ENCODE measurements at regions not wholly inside any gene's neighbourhood (a gene's known extent, or its start where the extent isn't known, plus 50 kb on each side); places are given as distances from the start of the nearest gene placed in this dataset.

DNA sequence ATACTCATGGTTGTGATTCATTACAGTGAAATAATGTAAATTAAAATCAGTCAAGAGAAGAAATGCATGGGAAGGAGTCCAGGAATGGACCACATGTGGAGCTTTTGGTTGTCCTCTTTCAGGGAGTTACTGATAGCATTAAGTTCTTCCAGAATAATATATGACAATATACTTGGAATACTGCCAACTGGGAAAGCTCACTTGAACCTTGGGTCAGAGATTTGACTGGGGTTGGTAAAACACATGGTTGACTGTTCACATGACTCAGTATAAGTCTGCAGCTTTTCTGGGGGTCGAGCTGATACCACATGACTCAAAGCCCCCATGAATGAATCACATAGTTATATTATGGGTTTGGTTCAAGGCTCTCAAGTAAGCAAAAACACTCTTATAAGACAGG lies 1109.0 kb upstream of the CHAC2 start:
- no peak for DNase-seq

DNA sequence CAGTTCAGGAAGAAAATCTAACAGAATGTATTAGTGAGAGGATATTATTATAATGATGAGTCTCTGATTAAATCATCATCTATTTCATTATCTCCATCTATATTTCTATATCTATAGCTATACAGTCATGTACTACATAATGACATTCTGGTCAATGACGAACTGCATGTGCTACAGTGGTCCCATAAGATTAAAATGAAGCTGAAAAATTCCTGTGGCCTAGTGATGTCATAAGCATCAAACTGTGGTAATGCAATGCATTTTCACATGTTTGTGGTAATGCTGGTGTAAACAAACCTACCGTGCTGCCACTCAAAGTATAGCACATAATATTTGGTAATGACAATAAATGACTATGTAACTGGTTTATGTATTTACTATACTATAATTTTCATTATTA lies 1127.9 kb upstream of the CHAC2 start:
- no peak for DNase-seq

DNA sequence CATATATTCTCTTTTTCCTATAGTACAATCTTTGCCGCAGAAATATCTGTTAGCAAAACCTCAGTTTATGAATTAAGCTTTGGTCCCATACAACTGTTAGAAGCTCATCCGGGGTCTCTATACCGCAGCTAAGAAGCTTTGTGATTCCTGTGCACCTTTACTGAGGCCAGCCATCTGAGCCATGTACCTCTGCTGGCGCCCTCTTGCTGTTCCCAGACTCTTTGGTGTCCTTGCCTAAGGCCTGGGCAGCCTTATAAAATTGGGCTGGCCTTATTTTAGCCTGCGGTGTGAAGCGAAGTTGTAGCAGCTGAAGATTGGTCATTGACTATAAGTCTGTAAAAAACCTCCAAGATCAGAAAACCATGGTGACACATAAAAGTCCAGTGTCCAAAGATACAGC lies 1135.1 kb upstream of the CHAC2 start:
- DNase-seq, result no peak

DNA sequence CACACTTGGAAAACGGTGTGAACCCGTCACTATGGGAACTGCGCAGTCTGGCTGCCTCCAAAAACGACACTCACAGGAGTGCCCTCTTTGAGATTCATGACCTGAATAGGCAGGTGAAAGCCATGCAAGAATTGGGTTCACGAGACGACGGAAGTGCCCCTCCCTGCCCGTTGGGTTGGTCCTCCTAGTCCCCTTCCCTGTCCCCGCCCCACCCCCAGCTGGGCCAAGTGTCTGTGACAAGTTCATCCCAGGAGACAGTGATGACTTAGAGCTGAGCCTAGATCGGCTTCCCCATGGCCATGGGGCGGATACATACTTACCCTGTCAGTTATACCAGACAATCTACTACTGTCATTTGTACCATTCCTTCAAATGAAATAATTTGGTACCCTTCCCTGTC lies 1137.7 kb upstream of the CHAC2 start:
- DNase-seq, result no peak

DNA sequence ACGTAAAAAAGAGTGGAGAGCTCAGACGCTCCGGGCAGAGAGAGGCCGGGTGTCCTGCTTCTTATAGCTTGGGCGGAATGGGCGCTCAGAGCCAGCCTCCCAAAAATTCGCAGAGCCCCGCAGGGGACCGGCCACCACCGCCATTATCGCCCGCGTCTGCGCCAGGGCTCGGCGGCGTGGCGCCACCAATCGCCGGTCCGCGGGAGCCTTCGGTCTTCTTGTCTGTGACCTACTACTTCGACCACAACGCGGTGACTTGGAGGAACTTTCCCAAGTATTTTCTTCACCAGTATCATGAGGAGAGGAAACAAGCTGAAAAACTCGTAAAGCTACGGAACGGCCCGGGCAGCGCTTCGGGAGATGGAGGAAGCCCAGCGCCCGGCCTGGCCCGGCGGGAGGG lies 1138.1 kb upstream of the CHAC2 start:
- DNase-seq, result no peak

DNA sequence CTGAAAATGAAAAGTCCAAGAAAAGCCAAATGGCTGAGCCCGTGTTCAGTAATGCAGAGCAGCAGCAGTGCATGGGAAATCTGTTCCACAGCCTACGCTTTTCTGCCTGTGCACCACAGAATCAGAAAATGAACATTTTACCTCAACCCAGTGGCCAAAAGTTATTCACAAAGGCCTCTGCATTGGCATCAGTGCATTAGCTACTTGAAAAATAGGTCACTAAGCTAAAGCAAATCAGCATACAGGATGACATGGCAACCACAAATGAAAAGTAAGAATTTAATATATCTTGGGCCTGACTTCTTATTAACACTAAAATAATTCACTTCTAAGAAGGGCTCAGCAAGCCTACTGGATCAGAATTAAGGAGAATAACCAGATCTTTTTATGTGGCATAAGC lies 1145.3 kb upstream of the CHAC2 start:
- DNase-seq, result no peak

DNA sequence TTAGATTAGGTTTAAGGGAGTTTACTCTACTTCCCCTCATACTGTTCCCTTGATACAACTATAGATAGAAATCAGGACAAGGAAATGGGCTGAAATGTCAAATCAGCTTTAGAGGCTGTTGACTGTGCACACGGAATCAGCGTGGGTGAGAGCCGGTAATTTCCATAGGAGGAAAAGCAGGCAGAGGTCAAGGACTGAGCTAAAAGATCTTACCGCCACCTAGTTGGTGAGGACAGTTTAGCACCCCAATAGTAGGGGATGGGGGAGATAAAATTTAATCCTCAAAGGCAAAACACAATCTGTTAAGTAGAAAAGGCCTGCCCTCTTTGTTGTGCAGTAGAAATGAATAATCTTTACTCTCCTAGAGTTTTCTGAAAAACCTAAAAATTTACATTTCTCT lies 1154.5 kb upstream of the CHAC2 start:
- DNase-seq, result no peak

DNA sequence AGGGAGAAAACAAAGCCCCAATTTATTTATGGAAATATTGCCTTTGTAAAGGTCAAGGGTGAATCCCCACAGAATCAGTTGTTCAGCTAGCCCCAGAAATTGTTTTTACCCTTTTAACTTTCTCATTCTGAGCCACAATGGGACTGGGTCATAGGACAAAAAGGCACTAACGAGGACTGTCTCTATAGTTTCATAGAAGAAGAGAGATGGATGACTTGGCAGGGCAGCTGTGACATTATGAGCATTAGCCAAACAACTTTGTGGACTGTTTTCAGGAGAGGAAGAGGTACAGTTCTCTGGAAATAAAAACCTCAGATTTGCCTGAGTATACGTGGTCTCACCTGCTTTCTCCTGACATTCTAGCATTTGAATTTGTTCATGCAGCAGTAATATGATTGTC lies 1155.8 kb upstream of the CHAC2 start:
- no peak for DNase-seq

DNA sequence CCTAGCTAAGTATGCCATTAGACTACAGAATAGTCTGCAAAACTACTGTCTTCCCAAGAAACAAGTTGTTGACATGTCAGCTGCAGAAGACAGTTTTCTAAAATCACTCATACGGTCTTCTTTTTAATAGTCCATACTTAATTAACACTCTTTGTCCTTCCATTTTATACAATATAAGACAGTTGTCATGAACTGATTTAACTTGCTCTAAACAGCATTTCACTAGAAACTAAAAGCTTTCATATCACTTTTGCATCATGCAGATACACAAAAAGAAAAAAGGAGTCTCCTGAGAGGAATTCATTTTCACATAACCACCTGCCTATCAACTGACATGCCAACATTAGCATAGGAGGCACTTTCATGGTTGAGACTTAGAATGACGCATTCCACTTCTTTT lies 1159.6 kb upstream of the CHAC2 start:
- no peak for DNase-seq

DNA sequence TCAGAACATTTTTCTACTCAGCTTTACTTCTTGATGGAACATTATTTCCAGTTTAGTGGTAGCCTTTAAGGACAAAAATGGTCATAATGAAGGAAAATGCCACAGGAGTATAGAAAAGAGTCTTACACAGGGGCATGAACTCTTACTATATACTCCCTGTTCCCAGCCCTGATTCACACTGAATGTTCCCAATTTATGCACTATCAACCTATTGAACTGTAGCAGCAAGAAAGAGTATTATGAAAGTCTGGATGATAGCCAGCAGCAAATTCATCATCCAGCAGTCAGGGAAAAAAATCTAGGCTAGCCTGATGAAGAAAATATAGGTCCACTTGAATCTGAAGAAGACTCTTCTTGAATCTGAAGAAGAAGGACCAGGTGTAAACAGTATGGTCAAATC lies 1170.3 kb upstream of the CHAC2 start:
- DNase-seq, result no peak

DNA sequence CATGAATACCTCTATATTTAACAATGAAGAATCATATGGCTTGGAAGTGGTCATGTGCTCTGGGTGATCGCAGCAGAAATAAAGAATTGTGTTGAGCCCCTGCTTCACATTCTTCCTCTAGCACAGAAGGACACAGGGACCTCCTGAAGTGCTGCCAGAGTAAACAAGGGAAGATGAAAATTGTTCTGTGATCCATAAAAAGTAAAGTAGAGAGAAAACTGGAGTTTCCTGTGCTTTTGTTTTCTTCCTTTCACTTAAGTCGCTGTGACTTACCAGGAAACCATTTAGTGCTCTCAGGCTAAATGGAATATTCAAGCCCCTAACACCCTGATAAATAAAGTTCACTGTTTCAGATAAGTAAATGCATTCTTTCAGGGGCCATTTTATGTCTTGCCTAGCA lies 1173.6 kb upstream of the CHAC2 start:
- DNase-seq, result no peak

DNA sequence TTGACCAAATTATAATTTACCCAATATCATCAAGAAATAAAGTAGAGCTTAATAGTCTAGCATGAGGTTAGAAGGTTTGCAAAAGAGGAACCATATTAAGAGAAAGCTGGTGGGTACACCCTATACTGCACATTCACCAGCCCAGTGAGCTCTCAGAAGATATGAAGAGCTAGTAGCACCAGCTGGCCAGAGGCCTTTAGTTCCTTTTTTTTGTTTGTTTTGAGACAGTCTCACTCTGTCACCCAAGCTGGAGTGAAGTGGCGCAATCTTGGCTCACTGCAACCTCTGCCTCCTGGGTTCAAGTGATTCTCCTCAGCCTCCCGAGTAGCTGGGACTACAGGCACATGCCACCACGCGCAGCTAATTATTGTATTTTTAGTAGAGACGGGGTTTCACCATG lies 1183.5 kb upstream of the CHAC2 start:
- DNase-seq, result peak; percentile 88 to 92

DNA sequence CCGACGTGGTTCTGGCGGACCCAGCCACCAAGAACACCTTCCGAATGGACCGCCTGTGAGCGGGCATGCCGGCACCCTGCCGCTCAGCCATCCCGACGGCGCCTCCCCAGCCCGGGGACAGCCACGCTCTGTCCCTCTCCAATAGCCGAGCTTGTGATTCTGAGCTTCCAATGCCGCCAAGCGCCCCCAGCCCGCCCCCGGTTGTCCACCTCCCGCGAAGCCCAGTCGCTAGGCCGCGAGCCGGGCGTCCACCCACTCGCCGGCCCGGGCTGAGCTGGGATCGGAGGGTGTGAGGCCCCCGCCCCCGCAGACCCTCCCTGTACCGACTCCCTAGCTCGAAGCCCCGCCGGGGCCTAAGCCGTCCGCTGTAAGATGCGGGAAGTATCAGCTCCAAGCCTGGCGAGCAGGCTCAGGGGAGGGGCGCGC lies 1195.1 kb upstream of the CHAC2 start:
- DNase-seq, result no peak

DNA sequence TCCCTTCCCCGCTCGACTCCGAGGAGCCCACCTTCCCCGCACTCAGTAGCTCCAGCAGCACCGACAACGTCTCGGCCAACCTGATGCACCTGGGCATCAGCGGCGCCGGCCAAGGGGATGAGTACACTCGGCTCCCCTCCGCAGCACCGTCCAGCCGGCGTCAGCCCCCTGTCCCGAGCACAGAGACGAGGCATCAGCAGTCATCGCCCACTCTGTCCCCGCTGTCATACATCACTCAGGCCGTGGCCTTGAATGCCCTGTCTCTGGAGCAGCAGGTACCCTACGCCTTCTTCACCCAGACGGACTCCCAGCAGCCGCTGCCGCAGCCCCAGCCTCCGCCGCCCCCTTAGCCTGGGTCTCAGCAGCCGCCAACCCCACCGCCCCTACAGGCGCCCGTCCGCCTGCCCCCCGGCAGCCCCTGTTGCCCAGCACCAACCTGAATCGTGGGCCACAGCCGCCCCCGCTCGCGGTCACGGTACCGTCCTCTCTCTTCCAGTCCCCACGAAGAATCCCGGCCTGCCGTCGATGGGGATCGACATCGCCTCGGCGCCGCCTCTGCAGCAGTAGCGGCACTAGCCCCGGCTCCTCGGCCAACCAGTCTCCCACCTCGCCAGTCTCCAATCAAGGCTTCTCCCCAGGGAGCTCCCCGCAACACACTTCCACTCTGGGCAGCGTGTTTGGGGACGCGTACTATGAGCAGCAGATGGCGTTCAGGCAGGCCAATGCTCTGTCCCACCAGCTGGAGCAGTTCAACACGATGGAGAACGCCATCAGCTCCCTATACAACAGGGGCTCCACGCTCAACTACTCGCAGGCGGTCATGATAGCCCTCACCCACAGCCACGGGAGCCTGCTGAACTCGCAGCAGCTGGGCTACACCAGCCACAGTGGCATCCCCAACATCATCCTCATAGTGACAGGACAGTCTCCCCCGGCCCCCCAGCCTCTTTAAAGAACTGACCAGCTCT lies 1195.9 kb upstream of the CHAC2 start:
- DNase-seq, result no peak

DNA sequence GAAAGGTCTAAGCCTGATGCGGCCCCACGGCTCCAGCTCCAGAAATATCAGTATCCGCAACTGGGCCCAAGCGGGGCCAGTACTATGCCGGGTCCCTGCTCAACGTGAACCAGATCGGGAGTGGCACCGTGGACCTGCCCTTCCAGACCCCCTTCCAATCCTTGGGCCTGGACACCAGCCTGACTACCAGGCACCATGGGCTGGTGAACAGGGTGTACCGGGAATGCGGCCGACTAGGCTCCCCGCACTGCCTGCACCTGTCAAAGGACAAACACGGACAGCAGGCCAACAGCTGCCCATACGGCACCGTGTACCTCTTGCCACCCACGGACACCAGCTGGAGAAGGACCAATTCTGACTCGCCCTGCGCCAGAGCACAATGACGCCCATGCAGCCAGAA lies 1196.9 kb upstream of the CHAC2 start:
- no peak for DNase-seq

DNA sequence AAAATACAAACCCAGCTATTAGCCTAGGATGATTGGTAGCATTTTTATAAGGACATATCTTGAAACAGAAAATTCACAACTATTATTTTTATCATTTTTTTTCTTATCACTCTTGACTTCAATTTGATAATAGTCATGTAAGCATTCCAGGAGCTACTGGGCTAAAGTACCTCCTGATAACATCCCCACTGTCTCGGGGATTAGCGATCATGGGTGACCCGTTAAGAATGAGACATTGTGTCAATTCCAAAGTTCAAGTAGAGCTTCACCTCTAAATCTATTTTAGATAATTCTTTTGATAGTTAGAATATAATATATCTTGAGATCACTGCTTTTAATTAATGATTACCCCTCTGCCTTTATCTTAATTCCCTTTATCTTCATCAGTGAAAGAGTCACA lies 1204.5 kb upstream of the CHAC2 start:
- DNase-seq, result no peak

DNA sequence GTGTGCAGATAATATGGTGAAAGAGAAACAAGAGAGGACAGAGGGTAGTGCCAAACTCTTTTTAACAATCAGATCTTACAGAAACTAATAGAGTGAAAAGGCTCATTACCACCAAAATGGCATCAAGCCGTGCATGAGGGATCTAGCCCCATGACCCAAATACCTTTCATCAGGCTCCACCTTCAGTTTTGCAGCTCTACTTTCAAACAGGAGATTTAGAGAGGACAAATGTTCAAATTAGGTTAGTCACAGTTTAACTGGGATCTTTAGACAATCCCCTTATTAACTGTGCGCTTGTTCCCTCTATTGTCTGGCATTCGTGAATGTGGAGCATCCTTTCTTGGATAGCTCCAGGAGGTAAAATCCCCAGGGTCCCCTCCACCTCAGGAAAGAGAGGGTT lies 1209.3 kb upstream of the CHAC2 start:
- DNase-seq, result no peak

DNA sequence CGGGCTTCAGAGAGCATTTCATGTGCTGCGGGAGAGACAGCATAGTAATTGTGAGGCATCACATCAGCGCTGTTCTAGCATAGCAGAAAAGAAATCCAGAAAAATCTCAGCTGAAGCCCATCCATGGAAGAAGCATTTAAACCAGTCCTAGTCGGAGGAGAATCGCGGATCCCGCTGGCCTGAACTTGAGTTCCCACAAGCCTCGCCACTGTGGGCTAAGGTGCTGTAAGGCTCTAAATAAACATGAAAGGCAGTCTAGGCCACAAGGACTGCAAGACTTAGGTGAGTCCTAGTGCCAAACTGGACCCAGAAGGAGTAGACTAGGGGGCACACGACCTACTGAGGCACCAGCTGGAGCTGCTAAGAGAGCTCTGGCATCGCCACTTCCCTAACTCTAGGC lies 1225.3 kb upstream of the CHAC2 start:
- no peak for DNase-seq

DNA sequence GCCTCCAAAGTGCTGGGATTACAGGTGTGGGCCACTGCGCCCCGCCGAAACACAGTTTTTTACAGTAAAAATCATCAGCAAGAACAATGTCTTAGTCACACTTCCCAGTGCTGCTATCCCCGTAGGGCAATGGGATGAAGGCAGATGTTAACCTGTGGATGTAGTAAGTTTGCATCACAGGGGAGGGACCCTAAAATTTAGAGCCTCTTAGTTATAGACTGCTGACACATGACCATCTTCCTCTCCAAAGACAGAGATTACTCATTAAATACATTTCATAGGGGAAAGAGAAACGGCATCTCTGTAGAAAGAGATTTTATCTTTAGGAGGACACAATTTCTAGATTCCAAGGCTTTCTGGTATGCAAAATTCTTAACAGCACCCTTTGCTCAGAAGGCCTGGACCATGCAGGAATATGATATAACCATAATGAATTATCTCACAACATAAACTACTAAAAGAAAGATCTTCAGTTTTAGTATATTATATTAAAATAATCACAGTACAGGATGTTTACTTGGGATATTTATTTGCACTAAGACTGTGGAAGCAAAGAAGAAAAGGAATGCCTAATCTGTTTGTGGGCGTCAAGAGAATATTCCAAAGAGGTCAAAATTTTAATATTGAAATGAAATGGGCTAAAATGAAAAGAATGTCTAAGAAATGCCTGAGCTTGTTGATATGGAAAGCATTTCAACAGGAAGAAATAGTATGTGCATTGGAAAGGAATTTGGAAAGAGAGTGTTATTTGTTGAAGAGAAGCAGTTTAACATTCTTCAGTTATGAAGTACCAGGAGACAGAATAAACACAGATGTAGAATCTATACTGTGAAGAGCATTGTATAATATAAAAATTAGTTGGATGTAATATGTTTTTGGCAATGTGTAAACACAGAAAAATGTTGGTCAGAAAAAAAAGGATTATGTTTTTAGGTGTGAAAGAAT lies 1228.3 kb upstream of the CHAC2 start:
- no peak for DNase-seq

DNA sequence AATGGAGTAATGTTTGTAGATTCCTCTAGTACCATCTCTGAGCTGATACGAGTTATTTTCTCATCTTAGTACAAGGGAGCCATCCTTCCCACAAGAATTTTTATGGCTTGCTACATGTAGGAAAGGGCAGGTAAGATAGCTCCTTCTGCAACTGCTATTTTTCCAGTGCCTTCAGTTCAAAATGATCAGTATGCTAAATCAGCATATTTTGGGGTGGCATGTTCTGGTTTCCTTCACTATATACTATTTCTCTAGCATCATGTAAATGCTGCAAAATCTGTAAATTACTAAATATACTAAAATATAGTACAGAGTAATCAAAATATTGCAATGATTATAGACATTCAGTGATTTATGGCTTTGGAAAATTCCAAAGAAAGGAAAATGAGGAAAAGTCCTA lies 1230.0 kb upstream of the CHAC2 start:
- DNase-seq, result no peak

DNA sequence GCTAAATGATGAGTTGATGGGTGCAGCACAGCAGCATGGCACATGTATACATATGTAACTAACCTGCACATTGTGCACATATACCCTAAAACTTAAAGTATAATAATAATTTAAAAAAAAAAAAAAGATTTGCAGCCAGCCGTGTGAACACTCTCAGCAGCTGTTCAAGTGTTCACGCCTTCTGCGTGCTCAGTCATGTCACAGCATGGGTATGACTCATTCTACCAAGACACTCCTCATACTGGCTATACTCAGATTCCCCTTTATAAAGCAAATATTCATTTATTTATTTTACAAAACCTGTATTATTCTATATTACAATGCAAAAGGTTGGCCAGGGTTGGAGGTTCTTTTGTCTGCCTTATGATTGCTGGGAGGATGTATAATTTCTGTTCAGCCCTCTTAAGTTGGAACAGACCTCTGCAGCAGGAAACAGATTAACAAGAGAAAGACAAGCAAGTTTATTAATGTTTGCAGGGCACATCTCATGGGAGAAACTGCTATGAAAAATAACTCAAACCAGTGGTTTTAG lies 1230.6 kb upstream of the CHAC2 start:
- no peak for DNase-seq

DNA sequence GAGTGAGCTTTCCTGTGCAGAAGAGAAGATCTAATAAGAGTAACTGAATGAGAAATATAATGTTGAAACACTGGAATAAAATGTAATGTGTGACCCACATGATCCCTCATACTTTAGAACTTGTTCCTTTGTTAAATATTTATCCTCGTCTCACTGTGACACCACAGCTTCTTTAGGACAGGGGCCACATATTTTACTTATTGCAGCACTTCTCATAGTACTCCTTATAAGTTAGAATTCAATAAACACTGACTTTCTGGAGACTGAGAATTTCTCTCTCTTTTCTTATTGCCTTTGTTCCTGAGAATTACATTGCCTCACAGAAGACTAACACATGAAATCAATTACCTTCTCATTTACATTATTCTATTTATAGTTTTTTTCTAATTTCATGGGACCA lies 1234.6 kb upstream of the CHAC2 start:
- no peak for DNase-seq

DNA sequence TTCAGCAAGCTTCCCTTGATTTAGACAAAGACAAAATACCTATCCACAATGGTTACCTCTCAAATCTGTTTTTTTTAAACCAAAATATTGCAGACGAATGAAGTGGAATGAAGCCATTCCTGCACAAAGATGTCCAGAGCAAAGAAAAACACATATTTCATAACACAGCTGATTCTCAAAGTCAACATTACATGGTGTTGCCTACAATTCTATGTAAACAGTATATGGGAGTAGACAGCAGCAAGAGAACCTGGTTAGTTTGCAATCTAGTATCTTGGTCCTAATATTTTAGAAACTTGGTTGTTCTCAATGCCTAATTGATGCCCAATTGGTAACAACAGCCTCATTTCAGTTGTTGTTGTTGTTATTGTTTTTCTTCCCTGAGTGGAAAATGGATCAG lies 1240.9 kb upstream of the CHAC2 start:
- no peak for DNase-seq

DNA sequence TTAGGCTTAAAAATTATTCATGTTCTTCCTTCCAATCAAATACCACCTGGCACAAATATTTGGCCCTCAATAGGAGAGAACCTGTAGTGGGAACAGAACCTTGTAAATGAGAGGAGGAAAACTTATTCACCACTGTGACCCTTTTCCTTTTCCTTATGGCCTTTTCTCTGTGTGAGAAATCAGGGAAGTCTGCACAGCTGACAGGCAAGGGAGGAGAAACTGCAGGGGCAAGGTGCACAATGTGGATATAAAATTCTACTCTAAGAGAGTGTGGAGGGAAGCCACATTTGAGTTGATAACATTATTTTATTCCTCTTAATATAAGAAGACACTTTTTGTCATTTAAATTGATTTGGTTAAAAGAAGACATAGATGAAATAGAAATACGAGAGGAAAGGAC lies 1247.0 kb upstream of the CHAC2 start:
- DNase-seq, result no peak

Measured in Kasumi-1 (cell line).